ENCODE measurements at regions not wholly inside any gene's neighbourhood (a gene's known extent, or its start where the extent isn't known, plus 50 kb on each side); places are given as distances from the start of the nearest gene placed in this dataset.

GRCh38 chr2:19784456-19784855, 117.3 kb downstream of the TTC32 start:
- no peak overlapping the region for H3K27ac ChIP-seq (ENCODE audit: low read depth, low read length)

GRCh38 chr2:19783935-19784334, 117.8 kb downstream of the TTC32 start:
- no peaks in the 10 kb centered on the region for H3K36me3 ChIP-seq (ENCODE audit: control insufficient read depth, insufficient read depth, low read length)
- H3K4me1 ChIP-seq (ENCODE audit: control insufficient read depth, insufficient read depth, low read length), result peaks cover 15% of the 10 kb centered on the region
- no peaks in the 10 kb centered on the region for H3K9me3 ChIP-seq (ENCODE audit: control insufficient read depth, insufficient read depth, low read length)
- no peak overlapping the region for H3K4me3 ChIP-seq (ENCODE audit: low read depth, low read length)
- H3K27ac ChIP-seq (ENCODE audit: low read depth, low read length), result no peak overlapping the region
- H3K27me3 ChIP-seq (ENCODE audit: control insufficient read depth, insufficient read depth, low read length), result 0 out of 2 replicates have a peak, but pooled peaks cover 3% of the 10 kb centered on the region
- H3K9ac ChIP-seq (ENCODE audit: low read depth, low read length), result no peak overlapping the region

More at GRCh38 chr2:19784456-19784855, 117.3 kb downstream of the TTC32 start:
- Histone ChIP-seq H3K36me3 (ENCODE audit: control insufficient read depth, insufficient read depth, low read length) (no peaks in the 10 kb centered on the region), H3K4me3 (ENCODE audit: low read depth, low read length) (no peak overlapping the region), H3K9ac (ENCODE audit: low read depth, low read length) (no peak overlapping the region), H3K27me3 (ENCODE audit: control insufficient read depth, insufficient read depth, low read length) (0 out of 2 replicates have a peak, but pooled peaks cover 3% of the 10 kb centered on the region), H3K4me1 (ENCODE audit: control insufficient read depth, insufficient read depth, low read length) (peaks cover 15% of the 10 kb centered on the region), H3K9me3 (ENCODE audit: control insufficient read depth, insufficient read depth, low read length) (no peaks in the 10 kb centered on the region)

- H3K9ac ChIP-seq (ENCODE audit: low read depth, low read length), result no peak overlapping the region
- no peak overlapping the region for H3K27ac ChIP-seq (ENCODE audit: low read depth, low read length)
- H3K9me3 ChIP-seq (ENCODE audit: control insufficient read depth, insufficient read depth, low read length), result no peaks in the 10 kb centered on the region
- no peaks in the 10 kb centered on the region for H3K36me3 ChIP-seq (ENCODE audit: control insufficient read depth, insufficient read depth, low read length)
- no peak overlapping the region for H3K4me3 ChIP-seq (ENCODE audit: low read depth, low read length)
- H3K4me1 ChIP-seq (ENCODE audit: control insufficient read depth, insufficient read depth, low read length), result peaks cover 30% of the 10 kb centered on the region
- H3K27me3 ChIP-seq (ENCODE audit: control insufficient read depth, insufficient read depth, low read length), result no peaks in the 10 kb centered on the region
Observed at GRCh38 chr2:19776941-19777514, 124.8 kb downstream of the TTC32 start.

GRCh38 chr2:19775838-19776237, 125.9 kb downstream of the TTC32 start:
- H3K9ac ChIP-seq (ENCODE audit: low read depth, low read length), result no peak overlapping the region
- H3K27me3 ChIP-seq (ENCODE audit: control insufficient read depth, insufficient read depth, low read length), result no peaks in the 10 kb centered on the region
- H3K4me3 ChIP-seq (ENCODE audit: low read depth, low read length), result no peak overlapping the region
- no peaks in the 10 kb centered on the region for H3K36me3 ChIP-seq (ENCODE audit: control insufficient read depth, insufficient read depth, low read length)
- peaks cover 30% of the 10 kb centered on the region for H3K4me1 ChIP-seq (ENCODE audit: control insufficient read depth, insufficient read depth, low read length)
- no peaks in the 10 kb centered on the region for H3K9me3 ChIP-seq (ENCODE audit: control insufficient read depth, insufficient read depth, low read length)
- no peak overlapping the region for H3K27ac ChIP-seq (ENCODE audit: low read depth, low read length)

GRCh38 chr2:19775315-19775714, 126.5 kb downstream of the TTC32 start:
- peak overlapping the region; percentile 70 for H3K27ac ChIP-seq (ENCODE audit: low read depth, low read length)
- peaks cover 30% of the 10 kb centered on the region for H3K4me1 ChIP-seq (ENCODE audit: control insufficient read depth, insufficient read depth, low read length)
- no peaks in the 10 kb centered on the region for H3K9me3 ChIP-seq (ENCODE audit: control insufficient read depth, insufficient read depth, low read length)
- no peak overlapping the region for H3K4me3 ChIP-seq (ENCODE audit: low read depth, low read length)
- H3K27me3 ChIP-seq (ENCODE audit: control insufficient read depth, insufficient read depth, low read length), result no peaks in the 10 kb centered on the region
- H3K36me3 ChIP-seq (ENCODE audit: control insufficient read depth, insufficient read depth, low read length), result no peaks in the 10 kb centered on the region
- H3K9ac ChIP-seq (ENCODE audit: low read depth, low read length), result no peak overlapping the region

- Histone ChIP-seq H3K36me3 (ENCODE audit: control insufficient read depth, insufficient read depth, low read length) (no peaks in the 10 kb centered on the region), H3K27ac (ENCODE audit: low read depth, low read length) (peak overlapping the region; percentile 70), H3K4me1 (ENCODE audit: control insufficient read depth, insufficient read depth, low read length) (peaks cover 30% of the 10 kb centered on the region), H3K27me3 (ENCODE audit: control insufficient read depth, insufficient read depth, low read length) (no peaks in the 10 kb centered on the region), H3K4me3 (ENCODE audit: low read depth, low read length) (0 out of 2 replicates have a peak overlapping the region, but pooled peaks have one; percentile 28), H3K9me3 (ENCODE audit: control insufficient read depth, insufficient read depth, low read length) (no peaks in the 10 kb centered on the region), H3K9ac (ENCODE audit: low read depth, low read length) (no peak overlapping the region)
Observed at GRCh38 chr2:19774805-19775176, 127.0 kb downstream of the TTC32 start.

- H3K27me3 ChIP-seq (ENCODE audit: control insufficient read depth, insufficient read depth, low read length), result no peaks in the 10 kb centered on the region
- H3K9me3 ChIP-seq (ENCODE audit: control insufficient read depth, insufficient read depth, low read length), result no peaks in the 10 kb centered on the region
- no peak overlapping the region for H3K4me3 ChIP-seq (ENCODE audit: low read depth, low read length)
- peaks cover 34% of the 10 kb centered on the region for H3K4me1 ChIP-seq (ENCODE audit: control insufficient read depth, insufficient read depth, low read length)
- no peak overlapping the region for H3K27ac ChIP-seq (ENCODE audit: low read depth, low read length)
- H3K9ac ChIP-seq (ENCODE audit: low read depth, low read length), result no peak overlapping the region
- H3K36me3 ChIP-seq (ENCODE audit: control insufficient read depth, insufficient read depth, low read length), result no peaks in the 10 kb centered on the region
Observed at GRCh38 chr2:19772981-19773380, 128.8 kb downstream of the TTC32 start.

GRCh38 chr2:19769513-19769912, 132.3 kb downstream of the TTC32 start:
- Histone ChIP-seq H3K9ac (ENCODE audit: low read depth, low read length) (no peak overlapping the region), H3K27me3 (ENCODE audit: control insufficient read depth, insufficient read depth, low read length) (no peaks in the 10 kb centered on the region), H3K9me3 (ENCODE audit: control insufficient read depth, insufficient read depth, low read length) (no peaks in the 10 kb centered on the region), H3K4me3 (ENCODE audit: low read depth, low read length) (no peak overlapping the region), H3K27ac (ENCODE audit: low read depth, low read length) (no peak overlapping the region), H3K36me3 (ENCODE audit: control insufficient read depth, insufficient read depth, low read length) (no peaks in the 10 kb centered on the region), H3K4me1 (ENCODE audit: control insufficient read depth, insufficient read depth, low read length) (peaks cover 24% of the 10 kb centered on the region)

- Histone ChIP-seq H3K36me3 (ENCODE audit: control insufficient read depth, insufficient read depth, low read length) (no peaks in the 10 kb centered on the region), H3K4me3 (ENCODE audit: low read depth, low read length) (no peak overlapping the region), H3K9ac (ENCODE audit: low read depth, low read length) (no peak overlapping the region), H3K27me3 (ENCODE audit: control insufficient read depth, insufficient read depth, low read length) (no peaks in the 10 kb centered on the region), H3K27ac (ENCODE audit: low read depth, low read length) (no peak overlapping the region), H3K4me1 (ENCODE audit: control insufficient read depth, insufficient read depth, low read length) (peaks cover 8% of the 10 kb centered on the region; the same call in 1 of the 2 replicates), H3K9me3 (ENCODE audit: control insufficient read depth, insufficient read depth, low read length) (no peaks in the 10 kb centered on the region)
Observed at GRCh38 chr2:19767899-19768298, 133.9 kb downstream of the TTC32 start.

GRCh38 chr2:19764998-19765397, 136.8 kb downstream of the TTC32 start:
- no peaks in the 10 kb centered on the region for H3K36me3 ChIP-seq (ENCODE audit: control insufficient read depth, insufficient read depth, low read length)
- no peaks in the 10 kb centered on the region for H3K9me3 ChIP-seq (ENCODE audit: control insufficient read depth, insufficient read depth, low read length)
- H3K9ac ChIP-seq (ENCODE audit: low read depth, low read length), result no peak overlapping the region
- H3K27me3 ChIP-seq (ENCODE audit: control insufficient read depth, insufficient read depth, low read length), result no peaks in the 10 kb centered on the region
- no peak overlapping the region for H3K4me3 ChIP-seq (ENCODE audit: low read depth, low read length)
- H3K4me1 ChIP-seq (ENCODE audit: control insufficient read depth, insufficient read depth, low read length), result 0 out of 2 replicates have a peak, but pooled peaks cover 7% of the 10 kb centered on the region
- H3K27ac ChIP-seq (ENCODE audit: low read depth, low read length), result no peak overlapping the region

GRCh38 chr2:19763731-19764130, 138.1 kb downstream of the TTC32 start:
- Histone ChIP-seq H3K9me3 (ENCODE audit: control insufficient read depth, insufficient read depth, low read length) (no peaks in the 10 kb centered on the region), H3K27ac (ENCODE audit: low read depth, low read length) (no peak overlapping the region), H3K4me1 (ENCODE audit: control insufficient read depth, insufficient read depth, low read length) (0 out of 2 replicates have a peak, but pooled peaks cover 7% of the 10 kb centered on the region), H3K9ac (ENCODE audit: low read depth, low read length) (no peak overlapping the region), H3K4me3 (ENCODE audit: low read depth, low read length) (no peak overlapping the region), H3K36me3 (ENCODE audit: control insufficient read depth, insufficient read depth, low read length) (no peaks in the 10 kb centered on the region), H3K27me3 (ENCODE audit: control insufficient read depth, insufficient read depth, low read length) (no peaks in the 10 kb centered on the region)

Data from HUES48 (cell line).